Endodermal cell (in vitro differentiated cells): ENCODE measurements at regions not wholly inside any gene's neighbourhood (a gene's known extent, or its start where the extent isn't known, plus 50 kb on each side); places are given as distances from the start of the nearest gene placed in this dataset.
A peak's percentile ranks its signal among the peaks of the same experiment; 100 is the strongest.

Experiments used
- DNase-seq: peaks from one replicate; pipeline ENCODE4 v3.0.0-alpha.2; 2017
- H3K27ac ChIP-seq: 2 replicates; pipeline ENCODE4 v1.5.1; 2013; ENCODE audit warnings: mild to moderate bottlenecking, low read depth, low read length, moderate library complexity
- H3K27me3 ChIP-seq: 2 replicates; pipeline ENCODE4 v1.6.1; 2013; ENCODE audit warnings: mild to moderate bottlenecking, low read length, moderate library complexity; ENCODE audit not compliant: insufficient read depth, control insufficient read depth, poor library complexity, severe bottlenecking
- H3K36me3 ChIP-seq: 2 replicates; pipeline ENCODE4 v1.7.0; 2013; ENCODE audit warnings: mild to moderate bottlenecking, low read length, moderate library complexity; ENCODE audit not compliant: control insufficient read depth, insufficient read depth
- H3K4me1 ChIP-seq: one replicate; pipeline ENCODE4 v1.7.0; 2013; ENCODE audit warnings: low read length; ENCODE audit not compliant: control insufficient read depth, insufficient read depth
- H3K4me3 ChIP-seq: 2 replicates; pipeline ENCODE4 v1.5.1; 2013; ENCODE audit warnings: mild to moderate bottlenecking, low read length, moderate library complexity
- H3K9ac ChIP-seq: 2 replicates; pipeline ENCODE4 v1.6.1; 2013; ENCODE audit warnings: mild to moderate bottlenecking, low read length, moderate library complexity; ENCODE audit not compliant: poor library complexity, severe bottlenecking; ENCODE audit errors: extremely low read depth
- H3K9me3 ChIP-seq: 2 replicates; pipeline ENCODE4 v1.6.1; 2013; ENCODE audit warnings: mild to moderate bottlenecking, low read length, moderate library complexity; ENCODE audit not compliant: control insufficient read depth
- H3K27ac Mint-ChIP-seq: 2 replicates; pipeline ENCODE4 v1.8.0; 2020; ENCODE audit warnings: mixed read lengths
- H3K27me3 Mint-ChIP-seq: 2 replicates; pipeline ENCODE4 v1.8.0; 2021; ENCODE audit warnings: mild to moderate bottlenecking, mixed read lengths; ENCODE audit not compliant: insufficient read depth
- H3K36me3 Mint-ChIP-seq: 2 replicates; pipeline ENCODE4 v1.8.0; 2020; ENCODE audit warnings: low read depth, mixed read lengths
- H3K4me1 Mint-ChIP-seq: 2 replicates; pipeline ENCODE4 v1.8.0; 2020; ENCODE audit warnings: mixed read lengths
- H3K4me3 Mint-ChIP-seq: 2 replicates; pipeline ENCODE4 v1.8.0; 2020; ENCODE audit warnings: mild to moderate bottlenecking, moderate library complexity, mixed read lengths
- H3K9me3 Mint-ChIP-seq: 2 replicates; pipeline ENCODE4 v1.8.0; 2020; ENCODE audit warnings: mild to moderate bottlenecking, mixed read lengths
- CTCF ChIP-seq: fragments of 200-600 bp; sonication (generic); conservative IDR thresholded peaks from 2 replicates; pipeline ENCODE4 v1.5.0; 2021; ENCODE audit warnings: antibody characterized with exemption, mild to moderate bottlenecking
- WGBS, 2 experiments: methylation state at CpG; one replicate each; pipeline versions ENCODE4 v1.1.5 to v1.1.7; 2013; ENCODE audit warnings: missing lambda C conversion rate in 2 of 2, mixed read lengths in 1 of 2; ENCODE audit not compliant: insufficient coverage in 1 of 2, insufficient read length in 1 of 2; 5-methylcytosine and 5-hydroxymethylcytosine counted together

- H3K4me3 ChIP-seq, result no peak overlapping the region
- H3K4me1 Mint-ChIP-seq, result peaks cover 14% of the 10 kb centered on the region
- no peaks in the 10 kb centered on the region for H3K27me3 ChIP-seq
- H3K36me3 ChIP-seq, result no peaks in the 10 kb centered on the region
- peaks cover 7% of the 10 kb centered on the region for H3K4me1 ChIP-seq
- no peak overlapping the region for H3K27ac Mint-ChIP-seq
- no peaks in the 10 kb centered on the region for H3K36me3 Mint-ChIP-seq
- no peak overlapping the region for H3K4me3 Mint-ChIP-seq
- peaks cover 2% of the 10 kb centered on the region for H3K9me3 Mint-ChIP-seq
- no peak overlapping the region for H3K27ac ChIP-seq
- 90 to 93% methylated on average over 15 to 21 of the region's 21 CpGs for WGBS, 2 experiments
- H3K9me3 ChIP-seq, result peaks cover 1% of the 10 kb centered on the region
- H3K9ac ChIP-seq, result no peak overlapping the region
- no peak for TF ChIP-seq CTCF
- peak; percentile 37 for DNase-seq
- no peaks in the 10 kb centered on the region for H3K27me3 Mint-ChIP-seq
Observed at GRCh38 chr10:11397077-11397965, 214.1 kb downstream of the USP6NL start.

GRCh38 chr10:11396311-11396955 is 215.0 kb downstream of the USP6NL start:
- peaks cover 9% of the 10 kb centered on the region for H3K4me1 Mint-ChIP-seq
- H3K27me3 Mint-ChIP-seq, result no peaks in the 10 kb centered on the region
- no peak overlapping the region for H3K4me3 Mint-ChIP-seq
- peak; percentile 28 for DNase-seq
- no peaks in the 10 kb centered on the region for H3K36me3 Mint-ChIP-seq
- TF ChIP-seq CTCF, result no peak
- no peaks in the 10 kb centered on the region for H3K9me3 Mint-ChIP-seq
- peaks cover 2% of the 10 kb centered on the region for H3K4me1 ChIP-seq
- H3K9ac ChIP-seq, result no peak overlapping the region
- no peaks in the 10 kb centered on the region for H3K27me3 ChIP-seq
- 88 to 91% methylated on average over 7 to 17 of the region's 17 CpGs for WGBS, 2 experiments
- H3K9me3 ChIP-seq, result no peaks in the 10 kb centered on the region
- no peak overlapping the region for H3K27ac Mint-ChIP-seq
- H3K27ac ChIP-seq, result no peak overlapping the region
- no peak overlapping the region for H3K4me3 ChIP-seq
- H3K36me3 ChIP-seq, result no peaks in the 10 kb centered on the region

GRCh38 chr10:11395581-11396310 is 215.7 kb downstream of the USP6NL start:
- Mint-ChIP-seq H3K4me3 (no peak overlapping the region), H3K27ac (no peak overlapping the region), H3K9me3 (no peaks in the 10 kb centered on the region), H3K27me3 (no peaks in the 10 kb centered on the region), H3K36me3 (no peaks in the 10 kb centered on the region), H3K4me1 (peaks cover 8% of the 10 kb centered on the region)
- WGBS, 2 experiments, result 93 to 95% methylated on average over 13 to 15 of the region's 15 CpGs
- peak; percentile 36 for DNase-seq
- Histone ChIP-seq H3K27me3 (no peaks in the 10 kb centered on the region), H3K4me1 (no peaks in the 10 kb centered on the region), H3K9ac (no peak overlapping the region), H3K4me3 (no peak overlapping the region), H3K9me3 (no peaks in the 10 kb centered on the region), H3K36me3 (no peaks in the 10 kb centered on the region), H3K27ac (no peak overlapping the region)
- no peak for TF ChIP-seq CTCF
